ENCODE measurements at regions not wholly inside any gene's neighbourhood (a gene's known extent, or its start where the extent isn't known, plus 50 kb on each side); places are given as distances from the start of the nearest gene placed in this dataset.
"Not testable (repeated sequence)": the region's sequence is repeated elsewhere in the genome, so short reads cannot be mapped to it uniquely, and the experiment has no call there.

- no peak for DNase-seq (ENCODE audit: low read depth)
These were observed 50.4 kb upstream of the TRAM1L1 start for GRCh38 chr4:117135634-117136354.

- peak; percentile 24 for DNase-seq (ENCODE audit: low read depth)
These were observed 51.8 kb upstream of the TRAM1L1 start for GRCh38 chr4:117137145-117137544.

GRCh38 chr4:117138732-117139131 lies 53.4 kb upstream of the TRAM1L1 start:
- DNase-seq (ENCODE audit: low read depth), result not testable (repeated sequence)

- no peak for DNase-seq (ENCODE audit: low read depth)
These were observed 68.9 kb upstream of the TRAM1L1 start for GRCh38 chr4:117154251-117154650.

- DNase-seq (ENCODE audit: low read depth), result no peak
These were observed 71.4 kb upstream of the TRAM1L1 start for GRCh38 chr4:117156806-117157205.

GRCh38 chr4:117157360-117157759 lies 72.0 kb upstream of the TRAM1L1 start:
- no peak for DNase-seq (ENCODE audit: low read depth)

GRCh38 chr4:117162976-117163375 lies 77.6 kb upstream of the TRAM1L1 start:
- no peak for DNase-seq (ENCODE audit: low read depth)

GRCh38 chr4:117164338-117164737 lies 79.0 kb upstream of the TRAM1L1 start:
- no peak for DNase-seq (ENCODE audit: low read depth)

GRCh38 chr4:117175369-117175768 lies 90.0 kb upstream of the TRAM1L1 start:
- DNase-seq (ENCODE audit: low read depth), result not testable (repeated sequence)

GRCh38 chr4:117203231-117203630 lies 117.9 kb upstream of the TRAM1L1 start:
- DNase-seq (ENCODE audit: low read depth), result no peak

GRCh38 chr4:117210551-117210950 lies 125.2 kb upstream of the TRAM1L1 start:
- DNase-seq (ENCODE audit: low read depth), result no peak

GRCh38 chr4:117224256-117224655 lies 138.9 kb upstream of the TRAM1L1 start:
- no peak for DNase-seq (ENCODE audit: low read depth)

GRCh38 chr4:117225471-117225870 lies 140.1 kb upstream of the TRAM1L1 start:
- DNase-seq (ENCODE audit: low read depth), result no peak

- no peak for DNase-seq (ENCODE audit: low read depth)
These were observed 142.5 kb upstream of the TRAM1L1 start for GRCh38 chr4:117227925-117228324.

GRCh38 chr4:117239434-117239833 lies 154.1 kb upstream of the TRAM1L1 start:
- no peak for DNase-seq (ENCODE audit: low read depth)

GRCh38 chr4:117249333-117249732 lies 164.0 kb upstream of the TRAM1L1 start:
- DNase-seq (ENCODE audit: low read depth), result no peak

- DNase-seq (ENCODE audit: low read depth), result no peak
These were observed 178.7 kb upstream of the TRAM1L1 start for GRCh38 chr4:117264072-117264471.

- DNase-seq (ENCODE audit: low read depth), result no peak
These were observed 181.9 kb upstream of the TRAM1L1 start for GRCh38 chr4:117267317-117267716.

- DNase-seq (ENCODE audit: low read depth), result no peak
These were observed 199.4 kb upstream of the TRAM1L1 start for GRCh38 chr4:117284736-117285135.

GRCh38 chr4:117293784-117294183 lies 208.4 kb upstream of the TRAM1L1 start:
- no peak for DNase-seq (ENCODE audit: low read depth)

- no peak for DNase-seq (ENCODE audit: low read depth)
These were observed 216.8 kb upstream of the TRAM1L1 start for GRCh38 chr4:117302226-117302625.

- DNase-seq (ENCODE audit: low read depth), result no peak
These were observed 225.8 kb upstream of the TRAM1L1 start for GRCh38 chr4:117311215-117311614.

- no peak for DNase-seq (ENCODE audit: low read depth)
These were observed 226.6 kb upstream of the TRAM1L1 start for GRCh38 chr4:117311989-117312388.

GRCh38 chr4:117324851-117325491 lies 239.6 kb upstream of the TRAM1L1 start:
- DNase-seq (ENCODE audit: low read depth), result no peak
